Mucosa of gallbladder (tissue), 1 donor: ENCODE measurements at regions not wholly inside any gene's neighbourhood (a gene's known extent, or its start where the extent isn't known, plus 50 kb on each side); places are given as distances from the start of the nearest gene placed in this dataset.

Source experiments
- DNase-seq: peaks from one replicate; pipeline ENCODE4 v3.0.0-alpha.2; 2020; ENCODE audit warnings: low spot score
- donor health status: DM: no; HTN: no; CAD: no.

GRCh38 chr1:115577513-115577912, 64.3 kb upstream of the VANGL1 start:
- no peak for DNase-seq

GRCh38 chr1:115575661-115576060, 66.1 kb upstream of the VANGL1 start:
- no peak for DNase-seq

GRCh38 chr1:115572710-115573109, 69.1 kb upstream of the VANGL1 start:
- DNase-seq, result no peak

- no peak for DNase-seq
Measured at GRCh38 chr1:115567431-115567830, 74.3 kb upstream of the VANGL1 start.

GRCh38 chr1:115565791-115566190, 76.0 kb upstream of the VANGL1 start:
- DNase-seq, result no peak

GRCh38 chr1:115565353-115565752, 76.4 kb upstream of the VANGL1 start:
- DNase-seq, result no peak

- DNase-seq, result no peak
Measured at GRCh38 chr1:115564201-115564600, 77.6 kb upstream of the VANGL1 start.

GRCh38 chr1:115560027-115560426, 81.7 kb upstream of the VANGL1 start:
- DNase-seq, result no peak

- DNase-seq, result no peak
Measured at GRCh38 chr1:115558275-115558674, 83.5 kb upstream of the VANGL1 start.

- DNase-seq, result peak; percentile 20
Measured at GRCh38 chr1:115557715-115558114, 84.1 kb upstream of the VANGL1 start.

- no peak for DNase-seq
Measured at GRCh38 chr1:115556236-115556635, 85.5 kb upstream of the VANGL1 start.

- no peak for DNase-seq
Measured at GRCh38 chr1:115555446-115555845, 86.3 kb upstream of the VANGL1 start.

GRCh38 chr1:115547696-115548095, 94.1 kb upstream of the VANGL1 start:
- DNase-seq, result no peak

- DNase-seq, result no peak
Measured at GRCh38 chr1:115546846-115547245, 94.9 kb upstream of the VANGL1 start.

GRCh38 chr1:115545791-115546733, 95.7 kb upstream of the VANGL1 start:
- peak; percentile 50 for DNase-seq

GRCh38 chr1:115545096-115545720, 96.6 kb upstream of the VANGL1 start:
- DNase-seq, result no peak

- DNase-seq, result no peak
Measured at GRCh38 chr1:115544131-115544530, 97.6 kb upstream of the VANGL1 start.

GRCh38 chr1:115543247-115543646, 98.5 kb upstream of the VANGL1 start:
- no peak for DNase-seq

- no peak for DNase-seq
Measured at GRCh38 chr1:115539736-115540135, 102.0 kb upstream of the VANGL1 start.

- no peak for DNase-seq
Measured at GRCh38 chr1:115539061-115539460, 102.7 kb upstream of the VANGL1 start.

- no peak for DNase-seq
Measured at GRCh38 chr1:115538579-115538978, 103.2 kb upstream of the VANGL1 start.

GRCh38 chr1:115537415-115537814, 104.4 kb upstream of the VANGL1 start:
- DNase-seq, result no peak

- no peak for DNase-seq
Measured at GRCh38 chr1:115536279-115536816, 105.4 kb upstream of the VANGL1 start.
